H9 (cell line): ENCODE measurements at regions not wholly inside any gene's neighbourhood (a gene's known extent, or its start where the extent isn't known, plus 50 kb on each side); places are given as distances from the start of the nearest gene placed in this dataset.
"Not testable (repeated sequence)": the region's sequence is repeated elsewhere in the genome, so short reads cannot be mapped to it uniquely, and the experiment has no call there.

Experiments used
- DNase-seq: peaks from one replicate; pipeline ENCODE4 v3.0.0-alpha.2; 2017
- H2AFZ ChIP-seq: one replicate; pipeline ENCODE4 v1.6.1; 2013; ENCODE audit warnings: mild to moderate bottlenecking, low read length, control low read depth, moderate library complexity
- H2AK5ac ChIP-seq: 2 replicates; pipeline ENCODE4 v1.6.1; 2013; ENCODE audit warnings: low read length, control low read depth, mixed read lengths; ENCODE audit not compliant: insufficient read length
- H2BK120ac ChIP-seq: one replicate; pipeline ENCODE4 v1.6.1; 2013; ENCODE audit warnings: low read depth, mild to moderate bottlenecking, low read length, control low read depth, inconsistent platforms; ENCODE audit not compliant: poor library complexity, severe bottlenecking
- H2BK12ac ChIP-seq: 2 replicates; pipeline ENCODE4 v1.6.1; 2013; ENCODE audit warnings: low read length, control low read depth, mixed read lengths, low read depth; ENCODE audit not compliant: insufficient read length
- H2BK15ac ChIP-seq: 2 replicates; pipeline ENCODE4 v1.6.1; 2013; ENCODE audit warnings: low read depth, low read length, control low read depth
- H2BK20ac ChIP-seq: one replicate; pipeline ENCODE4 v1.6.1; 2013; ENCODE audit warnings: low read depth, mild to moderate bottlenecking, low read length, control low read depth, inconsistent platforms; ENCODE audit not compliant: poor library complexity, severe bottlenecking
- H2BK5ac ChIP-seq: 2 replicates; pipeline ENCODE4 v1.6.1; 2013; ENCODE audit warnings: low read length, control low read depth, mixed read lengths; ENCODE audit not compliant: insufficient read length
- H3K14ac ChIP-seq: 2 replicates; pipeline ENCODE4 v1.6.1; 2013; ENCODE audit warnings: low read length, control low read depth; ENCODE audit not compliant: insufficient read depth
- H3K18ac ChIP-seq: 2 replicates; pipeline ENCODE4 v1.6.1; 2013; ENCODE audit warnings: low read depth, mild to moderate bottlenecking, mixed read lengths, low read length, control low read depth; ENCODE audit not compliant: insufficient read length
- H3K23ac ChIP-seq: 2 replicates; pipeline ENCODE4 v1.6.1; 2013; ENCODE audit warnings: low read length, control low read depth, mixed read lengths, low read depth; ENCODE audit not compliant: insufficient read length
- H3K23me2 ChIP-seq: 2 replicates; pipeline ENCODE4 v1.6.1; 2013; ENCODE audit warnings: low read depth, mild to moderate bottlenecking, mixed read lengths, low read length, control low read depth; ENCODE audit not compliant: insufficient read length, poor library complexity, severe bottlenecking
- H3K27ac ChIP-seq: 2 replicates; pipeline ENCODE4 v1.5.1; 2013; ENCODE audit warnings: low read length, control low read depth, mixed read lengths, low read depth; ENCODE audit not compliant: insufficient read length
- H3K27me3 ChIP-seq: 2 replicates; pipeline ENCODE4 v1.6.1; 2013; ENCODE audit warnings: low read length, control low read depth, inconsistent platforms; ENCODE audit not compliant: insufficient read depth
- H3K4ac ChIP-seq: 2 replicates; pipeline ENCODE4 v1.6.1; 2013; ENCODE audit warnings: low read depth, mild to moderate bottlenecking, control low read depth, inconsistent platforms, low read length, moderate library complexity
- H3K4me1 ChIP-seq: 2 replicates; pipeline ENCODE4 v1.6.1; 2013; ENCODE audit warnings: low read length, control low read depth, inconsistent platforms; ENCODE audit not compliant: insufficient read depth
- H3K4me2 ChIP-seq: 2 replicates; pipeline ENCODE4 v1.6.1; 2013; ENCODE audit warnings: low read length, control low read depth, mixed read lengths; ENCODE audit not compliant: insufficient read length, insufficient read depth
- H3K56ac ChIP-seq: 2 replicates; pipeline ENCODE4 v1.6.1; 2013; ENCODE audit warnings: low read depth, mild to moderate bottlenecking, mixed read lengths, low read length, control low read depth; ENCODE audit not compliant: insufficient read length
- H3K79me1 ChIP-seq: 2 replicates; pipeline ENCODE4 v1.6.1; 2013; ENCODE audit warnings: low read depth, mild to moderate bottlenecking, moderate library complexity, low read length, control low read depth, inconsistent platforms; ENCODE audit not compliant: insufficient read depth, poor library complexity, severe bottlenecking
- H3K79me2 ChIP-seq: 2 replicates; pipeline ENCODE4 v1.6.1; 2013; ENCODE audit warnings: low read length, control low read depth, inconsistent platforms; ENCODE audit not compliant: insufficient read depth
- H3K9ac ChIP-seq: 2 replicates; pipeline ENCODE4 v1.6.1; 2013; ENCODE audit warnings: low read length, control low read depth, mixed read lengths; ENCODE audit not compliant: insufficient read length; ENCODE audit errors: extremely low read depth
- H3K9me3 ChIP-seq: one replicate; pipeline ENCODE4 v1.6.1; 2013; ENCODE audit warnings: low read depth, low read length, inconsistent platforms; ENCODE audit not compliant: control insufficient read depth
- H3T11ph ChIP-seq: one replicate; pipeline ENCODE4 v1.6.1; 2013; ENCODE audit warnings: mild to moderate bottlenecking, low read length, control low read depth, inconsistent platforms
- H4K20me1 ChIP-seq: one replicate; pipeline ENCODE4 v1.6.1; 2013; ENCODE audit not compliant: control insufficient read depth, insufficient read length, insufficient read depth
- H4K5ac ChIP-seq: 2 replicates; pipeline ENCODE4 v1.6.1; 2013; ENCODE audit warnings: low read depth, mild to moderate bottlenecking, mixed read lengths, low read length, control low read depth; ENCODE audit not compliant: insufficient read length
- H4K8ac ChIP-seq: replicated peaks from 2 replicates; pipeline ENCODE4 v1.6.1; 2013; ENCODE audit warnings: low read length, control low read depth, mixed read lengths, low read depth; ENCODE audit not compliant: insufficient read length
- H4K91ac ChIP-seq: 2 replicates; pipeline ENCODE4 v1.6.1; 2013; ENCODE audit warnings: low read depth, mild to moderate bottlenecking, moderate library complexity, mixed read lengths, low read length, control low read depth; ENCODE audit not compliant: insufficient read length
- H3K27ac Mint-ChIP-seq, 3 experiments: 2 replicates in 2 of 3; 3 replicates in 1 of 3; pipeline ENCODE4 v1.8.0; 2020 to 2021; ENCODE audit warnings: mixed read lengths in 3 of 3, mild to moderate bottlenecking in 1 of 3, moderate library complexity in 1 of 3
- H3K27me3 Mint-ChIP-seq: 2 replicates; pipeline ENCODE4 v1.8.0; 2021; ENCODE audit warnings: low read depth, mild to moderate bottlenecking, moderate library complexity, mixed read lengths
- H3K36me3 Mint-ChIP-seq, 3 experiments: 2 replicates in 2 of 3; 3 replicates in 1 of 3; pipeline ENCODE4 v1.8.0; 2020 to 2021; ENCODE audit warnings: low read depth in 3 of 3, mixed read lengths in 3 of 3; ENCODE audit not compliant: insufficient read depth in 1 of 3
- H3K4me1 Mint-ChIP-seq, 2 experiments: 2 replicates each; pipeline ENCODE4 v1.8.0; 2020; ENCODE audit warnings: mixed read lengths in 2 of 2
- H3K4me3 Mint-ChIP-seq, 2 experiments: 2 replicates in 1 of 2; 3 replicates in 1 of 2; pipeline ENCODE4 v1.8.0; 2020 to 2021; ENCODE audit warnings: mild to moderate bottlenecking in 2 of 2, mixed read lengths in 2 of 2, moderate library complexity in 1 of 2
- H3K9me3 Mint-ChIP-seq, 2 experiments: 2 replicates in 1 of 2; 3 replicates in 1 of 2; pipeline ENCODE4 v1.8.0; 2020; ENCODE audit warnings: mild to moderate bottlenecking in 2 of 2, mixed read lengths in 2 of 2, moderate library complexity in 1 of 2
- WGBS: extraction: QIAGEN DNeasy Blood & Tissue Kit; methylation state at CpG from one replicate; pipeline ENCODE4 v1.1.7; 2013; ENCODE audit warnings: missing lambda C conversion rate, low lambda C conversion rate, mixed read lengths; ENCODE audit not compliant: insufficient read length; ENCODE audit errors: extremely low coverage; 5-methylcytosine and 5-hydroxymethylcytosine counted together

- not testable (repeated sequence) for DNase-seq, H2BK120ac ChIP-seq, H3K9ac ChIP-seq, H3K4me2 ChIP-seq, H3K4me3 Mint-ChIP-seq, H3K56ac ChIP-seq, H2BK15ac ChIP-seq, H2BK12ac ChIP-seq, H3K27ac ChIP-seq, H3K18ac ChIP-seq, H2AK5ac ChIP-seq, H3K23me2 ChIP-seq, H4K5ac ChIP-seq, H2BK20ac ChIP-seq, H3K14ac ChIP-seq, H4K91ac ChIP-seq, H3K27ac Mint-ChIP-seq, H4K8ac ChIP-seq, H3K36me3 Mint-ChIP-seq, H3K9me3 Mint-ChIP-seq, H3K4me1 ChIP-seq, H3K27me3 Mint-ChIP-seq, H3K79me1 ChIP-seq, H3K4ac ChIP-seq, H3K27me3 ChIP-seq, H3K23ac ChIP-seq, H2AFZ ChIP-seq, H3K9me3 ChIP-seq, H4K20me1 ChIP-seq, H3T11ph ChIP-seq, H2BK5ac ChIP-seq, H3K79me2 ChIP-seq
- H3K4me1 Mint-ChIP-seq = peaks cover 11 to 12% of the 10 kb centered on the region in 2 experiments
- WGBS = no CpG with 5 or more reads among the region's 12 CpGs
These were observed 132.2 kb downstream of the NPIPB11 start for GRCh38 chr16:29274055-29275035.

- not testable (repeated sequence) for H3K14ac ChIP-seq, H3K4me1 ChIP-seq, H3K23me2 ChIP-seq, H3K9ac ChIP-seq, H3K36me3 Mint-ChIP-seq, H3K27me3 Mint-ChIP-seq, H2BK5ac ChIP-seq, H4K5ac ChIP-seq, H3K56ac ChIP-seq, H3T11ph ChIP-seq, H2AFZ ChIP-seq, H2BK12ac ChIP-seq, H3K27ac ChIP-seq, H3K9me3 Mint-ChIP-seq, H3K4me1 Mint-ChIP-seq, H3K4ac ChIP-seq, H4K20me1 ChIP-seq, H3K23ac ChIP-seq, H2AK5ac ChIP-seq, H2BK20ac ChIP-seq, H3K27me3 ChIP-seq, H3K4me2 ChIP-seq, H3K27ac Mint-ChIP-seq, H4K8ac ChIP-seq, H3K79me1 ChIP-seq, H4K91ac ChIP-seq, H2BK120ac ChIP-seq, H3K79me2 ChIP-seq, H3K18ac ChIP-seq, H3K9me3 ChIP-seq, H2BK15ac ChIP-seq, H3K4me3 Mint-ChIP-seq, DNase-seq
- WGBS = 98% methylated on average over 4 of the region's 9 CpGs
These were observed 133.0 kb downstream of the NPIPB11 start for GRCh38 chr16:29273298-29274054.
